GM18508 (cell line): ENCODE measurements at regions not wholly inside any gene's neighbourhood (a gene's known extent, or its start where the extent isn't known, plus 50 kb on each side); places are given as distances from the start of the nearest gene placed in this dataset.
"Not testable (repeated sequence)": the region's sequence is repeated elsewhere in the genome, so short reads cannot be mapped to it uniquely, and the experiment has no call there.

Experiments used
- ATAC-seq: cut with Tn5 transposase; IDR thresholded peaks from one replicate; pipeline ENCODE4 v1.9.1; 2021; ENCODE audit warnings: moderate number of reproducible peaks; ENCODE audit not compliant: insufficient read depth, unreplicated experiment

- no peak for ATAC-seq
Observed at GRCh38 chr6:112909781-112910180, 562.7 kb downstream of the RFPL4B start.

DNA sequence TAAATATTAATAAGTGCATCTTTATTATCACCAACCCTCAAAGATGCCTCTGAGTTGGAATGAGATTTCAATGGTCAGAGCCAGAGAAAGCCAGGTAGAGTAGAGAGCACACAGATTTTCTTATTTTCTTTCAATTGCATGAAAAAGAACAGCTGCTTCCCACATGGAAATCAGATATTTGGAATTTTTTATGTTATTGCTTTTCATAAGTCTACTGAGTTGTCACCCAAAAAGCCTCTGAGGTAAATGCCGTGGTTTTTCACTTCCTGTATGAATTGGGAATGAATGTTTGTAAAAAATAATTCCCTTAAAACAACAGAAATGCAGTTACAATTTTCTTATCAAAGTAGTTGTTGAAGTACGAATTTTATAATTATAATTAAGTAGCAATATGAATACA lies 563.1 kb downstream of the RFPL4B start:
- ATAC-seq = no peak

DNA sequence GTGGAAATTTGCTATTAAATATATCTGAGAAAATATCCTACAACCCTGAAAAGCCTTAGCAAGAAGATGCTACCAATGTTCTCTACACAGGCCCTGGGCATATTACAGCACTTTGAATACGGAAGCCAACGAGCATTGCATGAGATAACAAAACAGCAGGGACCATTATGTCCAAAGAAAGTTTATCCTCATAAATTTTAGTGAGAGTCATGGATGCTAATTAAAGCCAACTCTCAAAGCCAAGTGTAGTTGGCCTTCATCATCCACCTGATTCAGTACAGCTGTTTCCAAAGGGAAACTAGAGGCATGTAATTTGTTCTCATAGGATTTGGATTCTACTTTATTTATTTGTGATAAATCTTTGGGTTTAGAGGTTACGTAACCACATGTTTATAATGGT lies 564.8 kb downstream of the RFPL4B start:
- ATAC-seq = no peak

GRCh38 chr6:112912416-112913101 lies 565.4 kb downstream of the RFPL4B start:
- no peak for ATAC-seq

- not testable (repeated sequence) for ATAC-seq
Observed at GRCh38 chr6:112919744-112920143, 572.6 kb downstream of the RFPL4B start.

DNA sequence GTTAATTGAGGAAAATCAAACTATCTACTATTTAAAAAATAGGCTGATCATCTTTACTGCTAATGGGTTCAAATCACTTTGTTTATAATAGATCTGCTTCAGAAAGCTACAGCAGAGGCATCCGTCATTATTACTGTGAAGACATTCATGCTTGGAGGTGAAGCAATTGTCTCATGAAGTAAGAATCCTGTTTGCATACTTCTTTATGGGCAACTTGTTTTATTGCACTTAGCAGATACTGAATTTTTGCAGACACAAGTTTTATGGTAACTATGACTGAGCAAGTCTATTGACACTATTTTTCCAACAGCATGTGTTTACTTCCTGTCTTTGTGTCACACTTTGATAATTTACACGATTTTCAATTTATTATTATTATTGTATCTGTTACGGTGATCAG lies 573.9 kb downstream of the RFPL4B start:
- no peak for ATAC-seq

- no peak for ATAC-seq
Observed at GRCh38 chr6:112923940-112924587, 576.9 kb downstream of the RFPL4B start.

GRCh38 chr6:112925702-112926101 lies 578.6 kb downstream of the RFPL4B start:
- ATAC-seq = no peak

DNA sequence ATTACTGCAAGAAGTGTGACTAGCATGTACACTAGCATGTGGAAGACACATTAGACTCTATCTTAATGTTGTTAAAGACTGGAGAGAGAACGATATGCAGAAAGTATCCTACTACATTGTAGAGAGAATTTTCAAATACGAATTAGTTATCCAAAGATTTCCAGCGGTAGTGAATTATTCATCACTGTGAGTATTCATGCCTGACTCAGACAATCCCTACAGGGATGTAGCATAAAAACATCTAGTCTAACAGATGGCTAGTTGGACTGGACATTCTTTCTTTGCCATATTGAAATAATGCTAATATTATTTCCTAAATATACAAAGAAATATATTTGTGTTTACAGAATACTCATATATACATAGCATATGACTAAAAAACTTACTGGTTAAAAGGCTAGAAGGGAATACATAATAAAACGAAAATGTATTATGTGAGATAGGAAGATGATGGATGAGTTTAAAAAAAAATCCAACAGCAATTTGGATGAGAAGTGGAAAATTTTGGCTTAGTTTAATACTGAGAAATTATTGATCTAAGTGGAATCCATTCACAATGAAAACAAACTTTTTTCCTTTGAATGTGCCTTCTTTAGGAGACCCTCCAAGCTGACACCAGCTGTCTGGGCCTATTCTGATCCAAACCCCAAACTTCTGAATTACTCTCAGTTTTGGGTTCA lies 580.7 kb downstream of the RFPL4B start:
- ATAC-seq = no peak

DNA sequence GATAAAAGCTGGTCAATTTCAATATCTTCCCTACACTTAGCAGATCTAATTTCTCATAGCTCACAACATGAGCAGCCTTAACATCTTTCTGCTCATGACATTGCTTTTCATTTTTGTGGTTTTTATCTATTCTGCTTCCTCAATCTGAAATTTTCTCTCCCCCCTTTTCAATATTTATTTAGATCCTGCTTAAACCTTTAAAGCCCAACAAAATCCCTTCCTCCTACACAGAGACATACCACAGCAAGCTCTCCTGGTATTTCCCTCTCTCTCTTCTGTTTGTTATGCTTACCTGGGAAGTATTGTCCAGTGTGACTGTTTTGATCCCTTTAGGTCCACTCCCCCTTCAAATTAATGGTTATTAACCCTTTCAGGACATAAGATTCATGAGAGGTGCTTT lies 582.5 kb downstream of the RFPL4B start:
- ATAC-seq = no peak

GRCh38 chr6:112931832-112932231 lies 584.7 kb downstream of the RFPL4B start:
- ATAC-seq = no peak

DNA sequence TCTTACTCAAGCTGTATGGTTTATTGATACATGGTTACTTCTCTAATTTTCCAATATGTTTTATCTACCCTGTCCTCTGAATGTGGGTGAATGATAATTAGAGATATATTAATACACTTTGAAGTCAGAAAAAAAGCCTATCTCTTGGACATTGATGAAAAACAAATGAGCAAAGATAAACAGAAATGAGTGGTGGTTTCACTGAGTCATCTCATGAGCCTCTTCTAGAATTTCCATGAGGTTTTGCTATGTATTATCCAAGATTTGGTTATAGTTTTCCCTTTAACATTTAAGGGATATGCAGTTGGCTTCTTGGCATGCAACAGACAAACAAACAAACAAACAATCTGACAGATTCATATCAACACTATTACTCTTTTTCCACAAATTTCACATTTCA lies 586.8 kb downstream of the RFPL4B start:
- no peak for ATAC-seq

GRCh38 chr6:112934433-112935327 lies 587.5 kb downstream of the RFPL4B start:
- ATAC-seq = no peak

GRCh38 chr6:112935402-112936078 lies 588.4 kb downstream of the RFPL4B start:
- no peak for ATAC-seq

DNA sequence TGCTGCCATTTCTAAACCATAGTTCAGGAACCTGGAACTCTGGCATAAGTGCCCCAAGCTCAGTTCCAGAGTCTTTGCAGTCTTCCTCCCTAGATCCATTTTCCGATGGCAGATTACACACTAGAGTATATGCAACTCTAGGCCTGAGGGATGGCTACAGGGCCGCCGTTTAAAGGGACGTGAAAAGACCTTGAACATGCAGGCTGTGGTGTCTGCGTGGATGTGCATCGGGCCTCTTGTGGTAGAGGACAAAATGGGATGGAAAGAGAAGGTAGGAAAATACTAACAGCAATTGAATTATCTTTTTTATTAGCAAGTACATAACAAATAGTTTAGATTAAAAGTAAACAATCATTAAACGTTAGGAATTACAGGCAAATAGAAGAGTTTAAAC lies 588.9 kb downstream of the RFPL4B start:
- ATAC-seq = no peak

GRCh38 chr6:112936504-112936903 lies 589.4 kb downstream of the RFPL4B start:
- ATAC-seq = no peak

DNA sequence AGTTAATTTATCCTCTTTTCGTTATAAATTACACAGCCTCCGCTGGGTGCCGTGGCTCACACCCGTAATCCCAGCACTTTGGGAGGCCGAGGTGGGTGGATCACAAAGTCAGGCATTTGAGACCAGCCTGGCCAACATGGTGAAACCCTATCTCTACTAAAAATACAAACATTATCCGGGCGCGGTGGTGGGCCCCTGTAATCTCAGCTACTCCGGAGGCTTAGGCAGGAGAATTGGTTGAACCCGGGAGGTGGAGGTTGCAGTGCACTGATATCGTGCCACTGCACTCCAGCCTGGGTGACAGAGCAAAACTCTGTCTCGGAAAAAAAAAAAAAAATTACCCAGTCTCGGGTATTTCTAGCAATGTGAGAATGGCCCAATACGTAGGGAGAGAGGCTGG lies 590.6 kb downstream of the RFPL4B start:
- not testable (repeated sequence) for ATAC-seq

DNA sequence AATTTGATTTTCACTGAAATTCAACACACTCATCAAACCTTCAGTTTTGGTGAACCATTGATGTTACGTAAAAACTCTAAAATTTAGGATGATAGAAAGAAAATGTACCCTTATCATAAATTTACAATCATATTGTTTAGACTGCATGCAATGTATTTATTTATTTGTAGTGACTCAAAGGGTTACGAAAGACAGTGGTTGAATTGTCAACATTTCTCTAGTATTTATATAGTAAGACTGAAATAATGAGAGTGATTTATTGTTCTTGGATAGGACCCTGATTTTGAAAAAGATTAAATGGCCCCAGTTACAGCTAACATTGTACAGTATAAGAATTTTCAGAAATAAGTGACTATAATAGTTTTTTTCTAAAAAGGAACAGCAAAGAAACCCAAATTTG lies 591.5 kb downstream of the RFPL4B start:
- no peak for ATAC-seq

DNA sequence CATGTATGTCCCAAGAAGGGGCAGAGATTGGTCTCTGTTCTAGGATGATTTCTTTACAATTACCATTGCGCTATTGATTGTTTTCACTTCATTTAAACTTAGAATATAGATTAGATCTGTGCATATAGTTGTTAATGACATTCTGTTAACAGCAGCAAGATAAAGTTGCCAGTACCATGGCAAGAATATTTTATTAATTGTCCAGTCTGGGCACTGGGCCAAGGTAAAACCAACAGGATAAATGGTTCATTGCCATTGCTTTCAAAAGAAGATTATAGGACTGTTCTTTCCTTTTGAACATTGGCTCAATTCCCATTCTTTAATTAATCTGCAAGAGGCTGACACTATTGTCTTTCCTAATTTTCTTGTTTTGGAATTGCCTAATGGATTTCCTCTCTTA lies 592.4 kb downstream of the RFPL4B start:
- no peak for ATAC-seq

- no peak for ATAC-seq
Observed at GRCh38 chr6:112941613-112942012, 594.5 kb downstream of the RFPL4B start.
